Ascending aorta (tissue), 2 donors: ENCODE measurements at regions not wholly inside any gene's neighbourhood (a gene's known extent, or its start where the extent isn't known, plus 50 kb on each side); places are given as distances from the start of the nearest gene placed in this dataset.

ENCODE experiments used
- DNase-seq, 2 donors: peaks; one replicate each; pipeline ENCODE4 v3.0.0-alpha.2; 2019; ENCODE audit warnings: low spot score in 2 of 2
- H3K27ac ChIP-seq, 2 donors: fragments of 200-600 bp; sonication (generic); one replicate each; pipeline ENCODE4 v1.5.1; 2016 to 2017; ENCODE audit warnings: mild to moderate bottlenecking in 1 of 2
- H3K27me3 ChIP-seq: fragments of 200-600 bp; sonication (generic); one replicate; pipeline ENCODE4 v1.5.1; 2017
- H3K36me3 ChIP-seq, 2 donors: fragments of 200-600 bp; sonication (generic); one replicate each; pipeline ENCODE4 v1.5.1; 2016
- H3K4me1 ChIP-seq, 2 donors: fragments of 200-600 bp; sonication (generic); one replicate each; pipeline ENCODE4 v1.5.1; 2016 to 2017; ENCODE audit warnings: mild to moderate bottlenecking in 1 of 2
- H3K4me3 ChIP-seq, 2 donors: fragments of 200-600 bp; sonication (generic); one replicate each; pipeline ENCODE4 v1.5.1; 2016 to 2017; ENCODE audit warnings: mild to moderate bottlenecking in 1 of 2
- H3K9me3 ChIP-seq, 2 donors: fragments of 200-600 bp; sonication (generic); one replicate each; pipeline ENCODE4 v1.5.1; 2016
- intact Hi-C: fragments of 100-400 bp; cut with DNase I; formaldehyde crosslinking; loops from one replicate; pipeline ENCODE4 v1.15.1; 2023
- TF ChIP-seq, protein P1 (sequence below), 3 experiments: fragments of 200-600 bp in 2 of 3; fragments of 450-650 bp in 1 of 3; sonication (generic) in 2 of 3; IDR thresholded peaks; one replicate each; pipeline ENCODE4 v1.5.1; 2016 to 2019; ENCODE audit warnings: antibody characterized with exemption in 3 of 3, mild to moderate bottlenecking in 1 of 3, moderate library complexity in 1 of 3

DNA sequence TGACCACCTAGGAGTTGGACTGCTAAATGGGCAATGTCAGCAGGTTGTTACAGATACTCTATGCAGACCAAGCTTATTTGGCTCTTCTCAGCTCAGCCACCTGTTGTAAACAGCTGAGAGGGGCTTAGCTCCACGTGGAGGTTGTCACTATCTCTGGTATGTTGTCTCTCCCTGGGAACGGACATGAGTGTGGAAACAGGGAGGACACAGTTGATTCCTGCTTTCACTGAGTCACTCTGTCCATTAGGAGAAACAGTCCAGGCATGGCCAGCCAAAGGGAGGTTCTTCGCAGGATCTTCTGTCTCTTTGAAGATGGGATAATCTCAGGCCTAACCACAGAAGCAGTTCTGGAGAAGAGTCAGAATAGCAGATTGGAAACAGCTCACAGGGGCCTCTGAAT lies 121.2 kb downstream of the PALM2AKAP2 start:
- intact Hi-C loops: no loop called here

DNA sequence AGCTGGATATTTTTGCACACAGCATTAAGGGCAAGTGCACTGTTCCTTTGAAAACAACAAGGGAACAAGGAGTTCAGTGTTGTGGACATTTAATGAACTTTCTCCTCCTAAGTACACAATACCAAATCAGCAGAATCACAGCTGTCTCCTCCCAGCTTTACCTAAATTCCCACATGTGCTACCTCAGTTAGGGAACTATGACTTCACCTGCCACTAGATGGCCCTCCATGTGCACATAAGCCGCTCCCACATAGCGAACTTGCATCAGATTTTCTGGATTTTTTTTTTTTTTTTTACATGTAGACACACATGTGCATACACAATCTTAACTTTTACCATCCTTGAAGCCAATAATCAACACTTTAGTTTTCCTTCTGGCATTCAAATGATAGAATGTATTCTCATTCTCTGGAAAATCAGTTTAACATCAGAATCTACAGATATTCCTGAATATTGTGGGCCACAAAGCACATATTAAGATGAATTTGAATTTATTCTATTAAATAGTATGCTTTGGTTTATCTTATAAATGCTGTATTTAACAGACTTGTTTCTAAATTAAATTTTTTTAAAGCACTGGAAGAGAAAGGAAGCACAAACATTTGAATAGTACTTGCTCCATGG lies 123.6 kb downstream of the PALM2AKAP2 start:
- H3K4me1 ChIP-seq: peaks cover 0 to 10% of the 10 kb centered on the region in 2 donors
- no peak overlapping the region for H3K4me3 ChIP-seq
- no peaks in the 10 kb centered on the region for H3K9me3 ChIP-seq
- no peak for DNase-seq
- H3K36me3 ChIP-seq: no peaks in the 10 kb centered on the region
- TF ChIP-seq, protein P1, sequence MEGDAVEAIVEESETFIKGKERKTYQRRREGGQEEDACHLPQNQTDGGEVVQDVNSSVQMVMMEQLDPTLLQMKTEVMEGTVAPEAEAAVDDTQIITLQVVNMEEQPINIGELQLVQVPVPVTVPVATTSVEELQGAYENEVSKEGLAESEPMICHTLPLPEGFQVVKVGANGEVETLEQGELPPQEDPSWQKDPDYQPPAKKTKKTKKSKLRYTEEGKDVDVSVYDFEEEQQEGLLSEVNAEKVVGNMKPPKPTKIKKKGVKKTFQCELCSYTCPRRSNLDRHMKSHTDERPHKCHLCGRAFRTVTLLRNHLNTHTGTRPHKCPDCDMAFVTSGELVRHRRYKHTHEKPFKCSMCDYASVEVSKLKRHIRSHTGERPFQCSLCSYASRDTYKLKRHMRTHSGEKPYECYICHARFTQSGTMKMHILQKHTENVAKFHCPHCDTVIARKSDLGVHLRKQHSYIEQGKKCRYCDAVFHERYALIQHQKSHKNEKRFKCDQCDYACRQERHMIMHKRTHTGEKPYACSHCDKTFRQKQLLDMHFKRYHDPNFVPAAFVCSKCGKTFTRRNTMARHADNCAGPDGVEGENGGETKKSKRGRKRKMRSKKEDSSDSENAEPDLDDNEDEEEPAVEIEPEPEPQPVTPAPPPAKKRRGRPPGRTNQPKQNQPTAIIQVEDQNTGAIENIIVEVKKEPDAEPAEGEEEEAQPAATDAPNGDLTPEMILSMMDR (IDR thresholded peaks at IDR 0.05): peak; percentile 61 to 79 (median 76)
- no peaks in the 10 kb centered on the region for H3K27me3 ChIP-seq
- no peak overlapping the region for H3K27ac ChIP-seq
- intact Hi-C loops: loop anchor here (2.0 kb wide), 3 partner anchors 155 to 313 kb away; no protein-coding TSS in a partner anchor

More for the DNA sequence above, 121.2 kb downstream of the PALM2AKAP2 start:
- TF ChIP-seq, protein P1 (IDR thresholded peaks at IDR 0.05): no peak
- DNase-seq: no peak
- no peaks in the 10 kb centered on the region for H3K36me3 ChIP-seq
- no peaks in the 10 kb centered on the region for H3K27me3 ChIP-seq
- no peak overlapping the region for H3K4me3 ChIP-seq
- H3K9me3 ChIP-seq: no peaks in the 10 kb centered on the region
- H3K27ac ChIP-seq: no peak overlapping the region
- no peaks in the 10 kb centered on the region for H3K4me1 ChIP-seq

DNA sequence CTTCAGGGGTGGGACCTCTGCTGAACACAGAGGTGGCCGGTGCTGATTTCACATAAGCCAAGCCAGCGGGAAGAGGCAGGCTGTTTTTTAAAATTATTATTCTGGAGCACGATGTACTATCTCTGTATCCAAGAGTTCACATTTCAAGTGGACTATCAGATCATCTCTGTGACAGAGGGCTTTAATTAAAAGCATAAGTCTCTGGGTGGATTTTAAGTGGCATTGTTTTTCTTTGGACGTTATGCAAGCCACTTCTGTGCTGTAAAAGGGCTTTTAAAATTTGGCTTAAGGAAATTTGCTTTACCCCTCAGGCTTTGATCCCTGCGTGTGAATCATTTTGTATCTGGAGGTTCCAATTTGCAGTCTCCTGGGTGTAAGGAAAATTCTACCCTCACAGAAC lies 124.7 kb downstream of the PALM2AKAP2 start:
- Histone ChIP-seq H3K27ac (no peak overlapping the region), H3K9me3 (no peaks in the 10 kb centered on the region), H3K4me1 (peaks cover 0 to 10% of the 10 kb centered on the region in 2 donors), H3K4me3 (no peak overlapping the region), H3K27me3 (no peaks in the 10 kb centered on the region), H3K36me3 (no peaks in the 10 kb centered on the region)
- intact Hi-C loops: loop anchor here (2.0 kb wide), 1 partner anchor 248 kb away; no protein-coding TSS in a partner anchor
- DNase-seq: no peak
- TF ChIP-seq, protein P1 (IDR thresholded peaks at IDR 0.05): no peak

DNA sequence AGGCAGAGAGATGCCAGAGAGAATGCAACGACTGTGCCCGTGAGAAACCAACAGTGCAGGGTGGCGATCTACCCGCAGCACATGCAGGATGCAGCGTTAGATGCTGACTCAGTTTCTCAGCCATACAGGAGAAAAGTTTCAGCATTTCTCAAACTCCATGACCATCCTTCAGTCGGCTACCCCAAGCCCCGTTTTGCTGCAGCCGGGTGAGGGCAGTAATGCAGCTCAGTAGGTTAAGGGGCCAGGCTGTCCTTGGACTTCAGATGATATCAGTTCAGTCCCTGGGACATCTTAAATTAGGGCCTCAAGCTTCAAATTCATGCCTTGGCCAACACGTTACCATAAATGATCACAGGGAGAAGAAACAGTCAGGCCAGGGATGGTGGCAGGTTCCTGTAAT lies 125.5 kb downstream of the PALM2AKAP2 start:
- no peak overlapping the region for H3K4me3 ChIP-seq
- no peaks in the 10 kb centered on the region for H3K9me3 ChIP-seq
- no peaks in the 10 kb centered on the region for H3K27me3 ChIP-seq
- H3K36me3 ChIP-seq: no peaks in the 10 kb centered on the region
- peaks cover 0 to 12% of the 10 kb centered on the region in 2 donors for H3K4me1 ChIP-seq
- no peak overlapping the region for H3K27ac ChIP-seq
- TF ChIP-seq, protein P1 (IDR thresholded peaks at IDR 0.05): no peak
- intact Hi-C loops: loop anchor here (2.0 kb wide), 1 partner anchor 247 kb away; no protein-coding TSS in a partner anchor
- no peak for DNase-seq

DNA sequence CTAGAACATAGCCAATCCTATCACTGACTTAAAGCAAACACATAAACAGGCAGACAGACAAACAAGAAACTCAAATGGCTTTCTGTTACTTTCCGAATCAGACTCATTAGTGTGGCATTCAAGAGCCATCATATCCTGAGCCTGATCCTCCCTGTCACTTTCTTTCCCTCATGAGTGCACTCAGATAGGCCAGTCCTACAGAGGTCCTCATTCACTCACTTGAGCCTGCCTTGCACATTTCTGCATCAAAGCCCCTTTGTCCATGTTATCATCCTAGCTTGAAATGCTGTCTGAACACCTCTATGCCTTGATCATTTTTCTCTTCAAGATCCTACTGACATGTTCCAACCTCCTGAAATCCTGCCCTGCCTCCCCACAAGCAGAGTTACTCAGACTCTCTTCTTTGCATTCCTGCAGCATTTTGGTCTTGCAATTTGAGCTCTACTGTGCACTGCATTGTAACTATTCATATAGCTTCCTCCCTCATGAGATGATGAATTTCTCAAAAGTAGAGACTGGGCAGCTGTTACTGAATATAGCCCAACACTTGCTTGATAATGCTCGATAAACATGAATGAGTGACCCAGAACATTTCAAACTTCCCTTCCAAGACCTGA lies 126.9 kb downstream of the PALM2AKAP2 start:
- H3K4me1 ChIP-seq: peaks cover 0 to 24% of the 10 kb centered on the region in 2 donors
- intact Hi-C loops: no loop called here
- DNase-seq: no peak
- no peak overlapping the region for H3K4me3 ChIP-seq
- TF ChIP-seq, protein P1 (IDR thresholded peaks at IDR 0.05): no peak
- H3K27ac ChIP-seq: no peak overlapping the region
- no peaks in the 10 kb centered on the region for H3K27me3 ChIP-seq
- H3K9me3 ChIP-seq: no peaks in the 10 kb centered on the region
- no peaks in the 10 kb centered on the region for H3K36me3 ChIP-seq
